Prostate gland (tissue), 2 donors: ENCODE measurements at regions not wholly inside any gene's neighbourhood (a gene's known extent, or its start where the extent isn't known, plus 50 kb on each side); places are given as distances from the start of the nearest gene placed in this dataset.

ENCODE experiments used
- DNase-seq: peaks from one replicate; pipeline ENCODE4 v3.0.0-alpha.2; 2019; ENCODE audit warnings: low spot score
- H3K27ac ChIP-seq, 2 donors: fragments of 200-600 bp; sonication (generic); 2 replicates each; pipeline ENCODE4 v1.5.1; 2017 to 2019
- H3K27me3 ChIP-seq: fragments of 200-600 bp; sonication (generic); replicated peaks from 2 replicates; pipeline ENCODE4 v1.5.1; 2019; ENCODE audit not compliant: insufficient read depth
- H3K36me3 ChIP-seq, 2 donors: fragments of 200-600 bp; sonication (generic); 1 replicate in 1 of 2; 2 replicates in 1 of 2; pipeline versions ENCODE4 v1.5.1 to v1.8.1; 2017 to 2019
- H3K4me1 ChIP-seq: fragments of 200-600 bp; sonication (generic); replicated peaks from 2 replicates; pipeline ENCODE4 v1.5.1; 2019
- H3K4me3 ChIP-seq, 2 donors: fragments of 200-600 bp; sonication (generic); 2 replicates each; pipeline ENCODE4 v1.5.1; 2017 to 2019
- H3K9me3 ChIP-seq: fragments of 200-600 bp; sonication (generic); 2 replicates; pipeline ENCODE4 v1.5.1; 2017
- POLR2A ChIP-seq: fragments of 450-650 bp; IDR thresholded peaks from one replicate; pipeline ENCODE4 v1.6.1; 2016; ENCODE audit warnings: antibody characterized with exemption, mild to moderate bottlenecking
- POLR2AphosphoS5 ChIP-seq: sonication (generic); formaldehyde crosslinking; IDR thresholded peaks from one replicate; pipeline ENCODE4 v1.6.1; 2017; ENCODE audit warnings: antibody characterized with exemption
- WGBS: methylation state at CpG from one replicate; pipeline ENCODE4 v1.1.5; 2018; 5-methylcytosine and 5-hydroxymethylcytosine counted together
- intact Hi-C: fragments of 100-400 bp; cut with DNase I; formaldehyde crosslinking; loops from one replicate; pipeline ENCODE4 v1.14.2; 2022
- TF ChIP-seq, protein P1 (sequence below), 4 experiments: fragments of 200-600 bp in 2 of 4; fragments of 450-650 bp in 2 of 4; sonication (generic) in 2 of 4; IDR thresholded peaks; 1 replicate in 3 of 4; 2 replicates in 1 of 4; pipeline ENCODE4 v1.5.1; 2016 to 2019; ENCODE audit warnings: antibody characterized with exemption in 4 of 4, mild to moderate bottlenecking in 2 of 4, moderate library complexity in 2 of 4

DNA sequence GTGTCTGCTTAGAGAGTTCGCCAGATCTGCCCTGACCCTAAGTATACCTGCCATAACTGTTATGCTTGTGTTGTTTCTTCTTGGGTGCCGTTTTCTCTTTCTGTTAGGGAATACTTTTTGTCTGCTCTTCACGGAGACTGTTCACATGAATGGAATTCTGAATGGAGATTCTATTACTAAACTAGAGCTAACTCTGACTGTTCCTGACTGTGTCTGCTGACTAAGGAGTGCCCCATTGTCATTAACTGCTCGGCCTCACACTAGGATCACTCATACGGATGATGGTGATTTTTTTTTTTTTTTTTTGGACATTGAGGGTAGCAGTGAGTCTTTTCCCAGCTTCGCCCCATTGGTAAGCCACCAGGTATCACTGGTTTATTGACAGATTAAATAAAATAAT, 104.8 kb upstream of the SLC8A1 start:
- Histone ChIP-seq H3K27me3 (no peaks in the 10 kb centered on the region), H3K36me3 (no peaks in the 10 kb centered on the region), H3K9me3 (no peaks in the 10 kb centered on the region), H3K4me3 (no peak overlapping the region), H3K4me1 (no peaks in the 10 kb centered on the region), H3K27ac (no peak overlapping the region)
- DNase-seq = no peak
- intact Hi-C loops = loop anchor here (10.0 kb wide), 1 partner anchor 642 kb away; no protein-coding TSS in a partner anchor
- TF ChIP-seq POLR2A (no peak), POLR2AphosphoS5 (no peak)
- TF ChIP-seq, protein P1, sequence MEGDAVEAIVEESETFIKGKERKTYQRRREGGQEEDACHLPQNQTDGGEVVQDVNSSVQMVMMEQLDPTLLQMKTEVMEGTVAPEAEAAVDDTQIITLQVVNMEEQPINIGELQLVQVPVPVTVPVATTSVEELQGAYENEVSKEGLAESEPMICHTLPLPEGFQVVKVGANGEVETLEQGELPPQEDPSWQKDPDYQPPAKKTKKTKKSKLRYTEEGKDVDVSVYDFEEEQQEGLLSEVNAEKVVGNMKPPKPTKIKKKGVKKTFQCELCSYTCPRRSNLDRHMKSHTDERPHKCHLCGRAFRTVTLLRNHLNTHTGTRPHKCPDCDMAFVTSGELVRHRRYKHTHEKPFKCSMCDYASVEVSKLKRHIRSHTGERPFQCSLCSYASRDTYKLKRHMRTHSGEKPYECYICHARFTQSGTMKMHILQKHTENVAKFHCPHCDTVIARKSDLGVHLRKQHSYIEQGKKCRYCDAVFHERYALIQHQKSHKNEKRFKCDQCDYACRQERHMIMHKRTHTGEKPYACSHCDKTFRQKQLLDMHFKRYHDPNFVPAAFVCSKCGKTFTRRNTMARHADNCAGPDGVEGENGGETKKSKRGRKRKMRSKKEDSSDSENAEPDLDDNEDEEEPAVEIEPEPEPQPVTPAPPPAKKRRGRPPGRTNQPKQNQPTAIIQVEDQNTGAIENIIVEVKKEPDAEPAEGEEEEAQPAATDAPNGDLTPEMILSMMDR (IDR thresholded peaks at IDR 0.05) = no peak
- 94% methylated on average over 6 of the region's 6 CpGs for WGBS

DNA sequence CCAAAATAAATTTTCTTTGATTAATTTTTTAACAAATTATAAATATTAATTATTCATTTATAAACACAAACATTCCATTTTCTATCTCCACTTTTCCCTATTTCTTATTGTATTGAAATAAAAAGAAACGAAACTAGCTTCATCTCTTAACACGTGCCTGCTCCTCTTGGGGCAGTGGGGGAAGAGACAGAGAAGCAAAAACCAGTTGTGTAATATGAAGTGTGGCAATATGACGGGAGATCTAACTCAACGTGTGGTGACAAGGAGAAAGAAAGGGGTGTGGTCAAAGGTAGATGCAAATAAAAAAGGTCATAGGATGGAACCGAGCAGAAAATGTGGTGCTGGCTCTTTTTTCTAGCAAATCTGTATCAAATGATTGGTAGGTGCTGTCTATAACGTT, 106.9 kb upstream of the SLC8A1 start:
- intact Hi-C loops = loop anchor here (10.0 kb wide), 1 partner anchor 644 kb away; no protein-coding TSS in a partner anchor
- H3K36me3 ChIP-seq = no peaks in the 10 kb centered on the region
- WGBS = 84% methylated on average over 6 of the region's 6 CpGs
- no peak overlapping the region for H3K27ac ChIP-seq
- TF ChIP-seq POLR2A (no peak), POLR2AphosphoS5 (no peak)
- TF ChIP-seq, protein P1 (IDR thresholded peaks at IDR 0.05) = no peak
- H3K27me3 ChIP-seq = no peaks in the 10 kb centered on the region
- DNase-seq = no peak
- H3K4me1 ChIP-seq = no peaks in the 10 kb centered on the region
- no peak overlapping the region for H3K4me3 ChIP-seq
- no peaks in the 10 kb centered on the region for H3K9me3 ChIP-seq

DNA sequence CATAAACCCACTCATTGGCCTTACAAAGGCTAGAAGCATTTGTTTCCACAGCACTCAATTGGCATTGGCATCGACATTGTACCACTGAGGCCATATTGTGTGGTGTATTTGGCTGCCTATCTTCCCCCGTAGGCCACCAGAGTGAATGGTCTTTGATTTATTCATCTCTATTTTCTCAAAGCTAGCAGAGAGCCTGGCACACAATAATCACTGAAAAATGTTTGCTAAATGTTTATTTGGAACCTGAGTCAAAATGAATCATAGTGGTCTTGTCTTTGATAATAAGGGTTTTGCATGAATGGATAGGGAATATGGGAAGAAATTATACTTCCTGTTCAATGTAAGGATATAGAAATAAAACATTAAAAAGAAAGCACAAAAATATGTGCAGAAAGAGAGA, 107.3 kb upstream of the SLC8A1 start:
- no peak for DNase-seq
- Histone ChIP-seq H3K36me3 (no peaks in the 10 kb centered on the region), H3K4me1 (no peaks in the 10 kb centered on the region), H3K27me3 (no peaks in the 10 kb centered on the region), H3K9me3 (no peaks in the 10 kb centered on the region), H3K4me3 (no peak overlapping the region), H3K27ac (no peak overlapping the region)
- WGBS = 93% methylated on average over 2 of the region's 2 CpGs
- TF ChIP-seq, protein P1 (IDR thresholded peaks at IDR 0.05) = no peak
- TF ChIP-seq POLR2A = no peak
- TF ChIP-seq POLR2AphosphoS5 = no peak
- intact Hi-C loops = loop anchor here (10.0 kb wide), 1 partner anchor 644 kb away; no protein-coding TSS in a partner anchor

DNA sequence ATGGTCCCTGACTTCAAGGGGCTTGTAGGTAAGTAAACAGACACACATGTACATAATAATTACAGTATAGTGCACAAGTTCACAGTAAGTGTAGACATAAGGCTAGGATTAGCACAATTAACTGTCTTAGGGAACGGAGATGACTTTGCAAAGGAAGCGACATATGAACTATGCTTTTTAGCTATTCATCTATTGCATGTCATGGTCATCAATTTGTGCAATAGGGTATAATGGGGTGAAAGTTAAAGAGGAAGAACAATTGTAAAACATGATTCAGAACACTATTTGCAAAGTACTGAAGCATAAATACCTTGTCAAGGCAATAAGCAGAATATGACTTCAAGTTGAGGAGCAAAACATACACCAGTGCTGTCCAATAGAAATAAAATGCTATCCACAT, 112.3 kb upstream of the SLC8A1 start:
- no peaks in the 10 kb centered on the region for H3K9me3 ChIP-seq
- H3K4me3 ChIP-seq = no peak overlapping the region
- H3K27ac ChIP-seq = no peak overlapping the region
- intact Hi-C loops = no loop called here
- TF ChIP-seq, protein P1 (IDR thresholded peaks at IDR 0.05) = no peak
- no peak for TF ChIP-seq POLR2A
- no peak for TF ChIP-seq POLR2AphosphoS5
- H3K27me3 ChIP-seq = no peaks in the 10 kb centered on the region
- DNase-seq = no peak
- 67% methylated on average over 2 of the region's 2 CpGs for WGBS
- H3K36me3 ChIP-seq = no peaks in the 10 kb centered on the region
- no peaks in the 10 kb centered on the region for H3K4me1 ChIP-seq

DNA sequence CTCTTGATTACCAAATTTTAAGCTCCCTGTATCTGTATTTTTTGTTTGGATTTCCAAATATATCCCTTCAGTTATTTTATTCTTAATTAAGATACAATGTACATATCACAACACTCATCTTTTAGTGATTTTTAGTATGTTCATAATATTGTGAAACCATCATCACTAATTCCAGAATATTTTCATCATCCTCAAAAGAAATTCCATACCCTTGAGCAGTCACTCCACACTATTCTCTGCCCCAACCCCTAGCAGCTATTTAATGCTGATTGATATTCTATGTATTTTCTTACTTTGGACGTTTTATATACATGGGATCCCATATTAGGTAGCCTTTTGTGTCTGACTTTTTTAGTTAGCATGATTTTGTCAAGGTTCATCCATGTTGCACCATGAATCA, 127.4 kb upstream of the SLC8A1 start:
- Histone ChIP-seq H3K27me3 (no peaks in the 10 kb centered on the region), H3K4me3 (no peak overlapping the region), H3K27ac (no peak overlapping the region), H3K4me1 (no peaks in the 10 kb centered on the region), H3K9me3 (no peaks in the 10 kb centered on the region), H3K36me3 (no peaks in the 10 kb centered on the region)
- DNase-seq = no peak
- WGBS = 62% methylated on average over 1 of the region's 1 CpG
- intact Hi-C loops = no loop called here
- TF ChIP-seq, protein P1 (IDR thresholded peaks at IDR 0.05) = no peak
- no peak for TF ChIP-seq POLR2A
- no peak for TF ChIP-seq POLR2AphosphoS5
